Fibroblast of lung (primary cell): ENCODE measurements at regions not wholly inside any gene's neighbourhood (a gene's known extent, or its start where the extent isn't known, plus 50 kb on each side); places are given as distances from the start of the nearest gene placed in this dataset.

Source experiments
- DNase-seq, 2 donors: peaks; one replicate each; pipeline versions ENCODE4 v3.0.0 to v3.0.0-alpha.2; 2010; ENCODE audit warnings: low read depth in 2 of 2
- H2AFZ ChIP-seq: 2 replicates; pipeline ENCODE4 v1.5.1; 2012; ENCODE audit warnings: low read length, control low read depth, inconsistent platforms
- H3K27ac ChIP-seq: 2 replicates; pipeline ENCODE4 v1.5.1; 2011; ENCODE audit warnings: low read length, control low read depth; ENCODE audit not compliant: insufficient read depth
- H3K27me3 ChIP-seq: 2 replicates; pipeline ENCODE4 v1.5.1; 2011; ENCODE audit warnings: mild to moderate bottlenecking, low read length; ENCODE audit not compliant: control insufficient read depth, insufficient read depth
- H3K36me3 ChIP-seq: 2 replicates; pipeline ENCODE4 v1.5.1; 2011; ENCODE audit warnings: low read length; ENCODE audit not compliant: control insufficient read depth, insufficient read depth
- H3K4me1 ChIP-seq: 2 replicates; pipeline ENCODE4 v1.5.1; 2011; ENCODE audit warnings: low read length; ENCODE audit not compliant: control insufficient read depth, insufficient read depth; ENCODE audit errors: extremely low read depth
- H3K4me2 ChIP-seq: 2 replicates; pipeline ENCODE4 v1.5.1; 2011; ENCODE audit warnings: low read length, control low read depth; ENCODE audit not compliant: insufficient read depth; ENCODE audit errors: extremely low read depth
- H3K4me3 ChIP-seq, 4 experiments: fragments of 200-600 bp in 1 of 4; sonication (generic) in 1 of 4; replicated peaks in 1 of 4; 2 replicates each; pipeline ENCODE4 v1.5.1; 2011 to 2016; ENCODE audit warnings: low read length in 4 of 4, low read depth in 3 of 4, mild to moderate bottlenecking in 3 of 4, control low read depth in 2 of 4, inconsistent platforms in 1 of 4, mixed read lengths in 1 of 4; ENCODE audit not compliant: insufficient read depth in 1 of 4; ENCODE audit errors: control extremely low read depth in 1 of 4
- H3K79me2 ChIP-seq: 2 replicates; pipeline ENCODE4 v1.5.1; 2012; ENCODE audit warnings: mild to moderate bottlenecking, low read length, inconsistent platforms; ENCODE audit not compliant: control insufficient read depth, insufficient read depth
- H3K9ac ChIP-seq: 2 replicates; pipeline ENCODE4 v1.5.1; 2011; ENCODE audit warnings: mild to moderate bottlenecking, low read length, control low read depth; ENCODE audit not compliant: insufficient read depth
- H3K9me3 ChIP-seq: 2 replicates; pipeline ENCODE4 v1.5.1; 2012; ENCODE audit warnings: low read depth, low read length; ENCODE audit not compliant: control insufficient read depth, insufficient read depth
- H4K20me1 ChIP-seq: 2 replicates; pipeline ENCODE4 v1.5.1; 2011; ENCODE audit warnings: low read length; ENCODE audit not compliant: control insufficient read depth, insufficient read depth; ENCODE audit errors: extremely low read depth
- CTCF ChIP-seq, 2 donors: IDR thresholded peaks in 1 of 2; conservative IDR thresholded peaks in 1 of 2; 1 replicate in 1 of 2; 2 replicates in 1 of 2; pipeline ENCODE4 v1.5.1; 2011 to 2012; ENCODE audit warnings: low read length in 2 of 2, control low read depth in 1 of 2, inconsistent platforms in 1 of 2, low read depth in 1 of 2, mild to moderate bottlenecking in 1 of 2
- EZH2 ChIP-seq: IDR thresholded peaks from 2 replicates; pipeline ENCODE4 v1.5.1; 2012; ENCODE audit warnings: low read length, control low read depth, mild to moderate bottlenecking; ENCODE audit errors: missing control alignments

- Histone ChIP-seq H3K36me3 (no peaks in the 10 kb centered on the region), H3K4me1 (no peaks in the 10 kb centered on the region), H3K27ac (no peak overlapping the region), H3K79me2 (no peaks in the 10 kb centered on the region), H4K20me1 (no peaks in the 10 kb centered on the region), H3K4me3 (no peak overlapping the region), H3K9me3 (no peaks in the 10 kb centered on the region), H3K27me3 (no peaks in the 10 kb centered on the region), H2AFZ (no peak overlapping the region), H3K9ac (no peak overlapping the region), H3K4me2 (no peak overlapping the region)
- DNase-seq: no peak
- TF ChIP-seq EZH2 (no peak), CTCF (conservative IDR thresholded peaks at IDR 0.05 in 1 of 2, IDR thresholded peaks at IDR 0.05 in 1 of 2; ENCODE audit: low read depth in 1 of 2, low read length in 2 of 2) (no peak)
These were observed 111.5 kb upstream of the HTR2A start for GRCh38 chr13:47008318-47008717.

- H3K27me3 ChIP-seq: no peaks in the 10 kb centered on the region
- H3K27ac ChIP-seq: no peak overlapping the region
- no peaks in the 10 kb centered on the region for H3K4me1 ChIP-seq
- H3K79me2 ChIP-seq: no peaks in the 10 kb centered on the region
- TF ChIP-seq CTCF (conservative IDR thresholded peaks at IDR 0.05 in 1 of 2, IDR thresholded peaks at IDR 0.05 in 1 of 2; ENCODE audit: low read depth in 1 of 2, low read length in 2 of 2) (no peak), EZH2 (no peak)
- DNase-seq: peak in 1 of 2 donors; percentile 18
- H2AFZ ChIP-seq: no peak overlapping the region
- no peaks in the 10 kb centered on the region for H3K36me3 ChIP-seq
- no peak overlapping the region for H3K4me3 ChIP-seq
- H3K9ac ChIP-seq: no peak overlapping the region
- no peaks in the 10 kb centered on the region for H3K9me3 ChIP-seq
- H3K4me2 ChIP-seq: no peak overlapping the region
- no peaks in the 10 kb centered on the region for H4K20me1 ChIP-seq
These were observed 109.0 kb upstream of the HTR2A start for GRCh38 chr13:47005756-47006414.

- Histone ChIP-seq H3K9ac (no peak overlapping the region), H3K36me3 (no peaks in the 10 kb centered on the region), H3K9me3 (no peaks in the 10 kb centered on the region), H2AFZ (no peak overlapping the region), H3K79me2 (no peaks in the 10 kb centered on the region), H3K4me3 (no peak overlapping the region), H4K20me1 (no peaks in the 10 kb centered on the region), H3K27me3 (no peaks in the 10 kb centered on the region), H3K4me1 (no peaks in the 10 kb centered on the region), H3K4me2 (no peak overlapping the region), H3K27ac (no peak overlapping the region)
- peak in 1 of 2 donors; percentile 13 for DNase-seq
- TF ChIP-seq EZH2 (no peak), CTCF (conservative IDR thresholded peaks at IDR 0.05 in 1 of 2, IDR thresholded peaks at IDR 0.05 in 1 of 2; ENCODE audit: low read depth in 1 of 2, low read length in 2 of 2) (no peak)
These were observed 107.7 kb upstream of the HTR2A start for GRCh38 chr13:47004540-47004939.
